Osteocyte (in vitro differentiated cells): ENCODE measurements at regions not wholly inside any gene's neighbourhood (a gene's known extent, or its start where the extent isn't known, plus 50 kb on each side); places are given as distances from the start of the nearest gene placed in this dataset.

Experiments
- DNase-seq: peaks from one replicate; pipeline ENCODE4 v3.0.0; 2021; ENCODE audit warnings: mixed read lengths; ENCODE audit not compliant: unreplicated experiment; ENCODE audit errors: extremely low spot score
- H3K27ac Mint-ChIP-seq: one replicate; pipeline ENCODE4 v1.8.0; 2021; ENCODE audit warnings: mild to moderate bottlenecking, mixed read lengths; ENCODE audit not compliant: unreplicated experiment
- H3K27me3 Mint-ChIP-seq: one replicate; pipeline ENCODE4 v1.8.0; 2021; ENCODE audit warnings: mixed read lengths; ENCODE audit not compliant: unreplicated experiment
- H3K36me3 Mint-ChIP-seq: one replicate; pipeline ENCODE4 v1.8.0; 2021; ENCODE audit warnings: mixed read lengths; ENCODE audit not compliant: unreplicated experiment
- H3K4me1 Mint-ChIP-seq: one replicate; pipeline ENCODE4 v1.8.0; 2021; ENCODE audit warnings: mixed read lengths; ENCODE audit not compliant: unreplicated experiment
- H3K4me3 Mint-ChIP-seq: one replicate; pipeline ENCODE4 v1.8.0; 2021; ENCODE audit warnings: mild to moderate bottlenecking, moderate library complexity, mixed read lengths; ENCODE audit not compliant: unreplicated experiment
- H3K9me3 Mint-ChIP-seq: one replicate; pipeline ENCODE4 v1.8.0; 2021; ENCODE audit warnings: mixed read lengths; ENCODE audit not compliant: unreplicated experiment
- CTCF ChIP-seq: fragments of 200-600 bp; sonication (generic); IDR thresholded peaks from 2 replicates; pipeline ENCODE4 v1.5.0; 2021; ENCODE audit warnings: antibody characterized with exemption, mild to moderate bottlenecking, moderate library complexity

DNA sequence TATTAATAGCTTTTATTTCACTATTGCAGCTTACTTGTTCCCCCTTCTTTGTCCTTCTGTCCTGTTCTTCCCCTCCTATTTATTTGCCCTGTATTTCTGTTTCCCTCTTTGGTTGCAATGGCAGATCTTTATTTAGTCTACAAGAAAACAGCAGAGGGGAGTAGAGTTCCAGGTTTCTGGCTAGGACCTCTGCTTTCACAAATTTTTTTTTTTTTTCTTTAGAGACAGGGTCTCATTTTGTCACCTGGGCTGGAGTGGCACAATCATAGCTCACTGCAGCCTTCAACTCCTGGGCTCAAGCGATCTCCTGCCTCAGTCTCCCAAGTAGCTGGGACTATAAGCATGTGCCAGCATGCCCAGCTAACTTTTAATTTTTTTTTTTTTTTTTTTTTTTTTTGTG is 188.1 kb upstream of the SPRED2 start:
- no peak for DNase-seq
- no peak for TF ChIP-seq CTCF

GRCh38 chr2:65620026-65620425 is 187.6 kb upstream of the SPRED2 start:
- H3K36me3 Mint-ChIP-seq = no peaks in the 10 kb centered on the region
- H3K4me1 Mint-ChIP-seq = no peaks in the 10 kb centered on the region
- no peak for TF ChIP-seq CTCF
- peaks cover 56% of the 10 kb centered on the region for H3K27me3 Mint-ChIP-seq
- no peak overlapping the region for H3K4me3 Mint-ChIP-seq
- H3K9me3 Mint-ChIP-seq = no peaks in the 10 kb centered on the region
- DNase-seq = no peak
- H3K27ac Mint-ChIP-seq = no peak overlapping the region

More for the DNA sequence above, 188.1 kb upstream of the SPRED2 start:
- Mint-ChIP-seq H3K27me3 (peaks cover 56% of the 10 kb centered on the region), H3K4me1 (no peaks in the 10 kb centered on the region), H3K27ac (no peak overlapping the region), H3K4me3 (no peak overlapping the region), H3K9me3 (no peaks in the 10 kb centered on the region), H3K36me3 (no peaks in the 10 kb centered on the region)

GRCh38 chr2:65615602-65616001 is 183.2 kb upstream of the SPRED2 start:
- DNase-seq = no peak
- no peak overlapping the region for H3K4me3 Mint-ChIP-seq

DNA sequence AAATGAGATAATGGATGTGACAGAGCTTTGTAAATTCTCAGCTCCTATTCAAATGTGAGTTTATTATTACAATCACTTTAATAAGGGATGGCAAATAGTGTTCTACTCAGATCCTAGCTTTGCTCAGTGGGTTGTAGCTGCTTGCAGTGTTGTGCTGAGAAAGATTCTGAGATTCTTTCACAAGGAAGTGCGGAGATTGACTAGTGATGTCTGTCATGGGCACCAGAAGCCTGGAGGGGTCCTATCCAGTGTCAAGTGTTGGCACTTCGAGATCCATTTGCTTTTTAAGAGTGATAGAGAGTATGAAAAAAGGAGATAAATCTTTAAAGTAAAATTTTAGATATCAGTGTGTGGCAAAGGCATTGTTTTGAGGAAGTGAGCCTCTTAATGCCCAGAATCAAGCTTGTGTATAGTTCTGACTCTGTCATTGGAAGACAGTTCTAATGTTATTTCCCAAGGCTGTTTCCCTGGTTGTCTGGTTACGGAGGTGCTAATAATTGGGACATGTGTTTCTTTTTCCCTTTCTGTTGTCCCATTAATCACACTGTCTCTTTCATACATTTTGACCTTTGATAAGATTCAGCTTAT is 181.7 kb upstream of the SPRED2 start:
- H3K27me3 Mint-ChIP-seq = peaks cover 11% of the 10 kb centered on the region
- H3K4me1 Mint-ChIP-seq = peaks cover 15% of the 10 kb centered on the region
- H3K36me3 Mint-ChIP-seq = no peaks in the 10 kb centered on the region
- no peak overlapping the region for H3K4me3 Mint-ChIP-seq
- no peak for TF ChIP-seq CTCF
- H3K9me3 Mint-ChIP-seq = no peaks in the 10 kb centered on the region
- H3K27ac Mint-ChIP-seq = no peak overlapping the region
- no peak for DNase-seq

More at GRCh38 chr2:65615602-65616001, 183.2 kb upstream of the SPRED2 start:
- Mint-ChIP-seq H3K9me3 (no peaks in the 10 kb centered on the region), H3K36me3 (no peaks in the 10 kb centered on the region), H3K27ac (no peak overlapping the region), H3K27me3 (peaks cover 25% of the 10 kb centered on the region), H3K4me1 (peaks cover 15% of the 10 kb centered on the region)
- no peak for TF ChIP-seq CTCF

DNA sequence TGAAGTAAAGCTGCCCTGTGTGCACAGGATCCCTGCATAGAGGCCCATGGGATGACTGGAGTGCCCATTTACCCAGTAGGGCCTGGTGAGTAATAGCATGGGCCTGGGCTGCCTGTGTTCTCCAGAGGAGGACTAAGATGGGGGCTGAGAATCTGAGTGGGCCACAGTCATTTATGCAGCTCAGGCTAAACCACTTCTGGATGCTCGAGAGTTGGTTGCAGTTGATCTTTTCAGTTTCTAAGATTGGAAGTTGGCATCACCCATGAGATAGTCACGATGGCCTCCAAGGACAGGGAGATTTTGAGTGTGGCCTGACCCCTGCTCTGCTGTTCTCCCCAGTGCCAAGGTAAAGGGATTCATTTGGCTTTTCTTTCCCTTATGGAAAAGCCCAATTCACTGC is 179.1 kb upstream of the SPRED2 start:
- no peak for DNase-seq
- H3K4me3 Mint-ChIP-seq = no peak overlapping the region
- H3K36me3 Mint-ChIP-seq = no peaks in the 10 kb centered on the region
- H3K27ac Mint-ChIP-seq = no peak overlapping the region
- TF ChIP-seq CTCF = no peak
- H3K9me3 Mint-ChIP-seq = no peaks in the 10 kb centered on the region
- peaks cover 11% of the 10 kb centered on the region for H3K27me3 Mint-ChIP-seq
- peaks cover 15% of the 10 kb centered on the region for H3K4me1 Mint-ChIP-seq
